PC-9 (cell line): ENCODE measurements at regions not wholly inside any gene's neighbourhood (a gene's known extent, or its start where the extent isn't known, plus 50 kb on each side); places are given as distances from the start of the nearest gene placed in this dataset.

Source experiments
- CTCF ChIP-seq: fragments of 200-600 bp; sonication (generic); conservative IDR thresholded peaks from 2 replicates; pipeline ENCODE4 v1.6.1; 2017; ENCODE audit warnings: mixed run types, antibody characterized with exemption, mild to moderate bottlenecking, moderate library complexity
- EZH2 ChIP-seq: fragments of 200-600 bp; sonication (generic); IDR thresholded peaks from 2 replicates; pipeline ENCODE4 v1.8.0; 2017; ENCODE audit warnings: antibody characterized with exemption, low read depth

- TF ChIP-seq CTCF (no peak), EZH2 (no peak)
These were observed 250.0 kb downstream of the EPM2A start for GRCh38 chr6:145485288-145485687.
